Kidney capillary endothelial cell (primary cell): ENCODE measurements at regions not wholly inside any gene's neighbourhood (a gene's known extent, or its start where the extent isn't known, plus 50 kb on each side); places are given as distances from the start of the nearest gene placed in this dataset.
"Not testable (repeated sequence)": the region's sequence is repeated elsewhere in the genome, so short reads cannot be mapped to it uniquely, and the experiment has no call there.

Source experiments
- DNase-seq: peaks from one replicate; pipeline ENCODE4 v3.0.0-alpha.2; 2018; ENCODE audit warnings: low spot score

GRCh38 chr5:24142341-24142740, 502.4 kb downstream of the CDH10 start:
- DNase-seq, result no peak

- no peak for DNase-seq
These were observed 499.0 kb downstream of the CDH10 start for GRCh38 chr5:24145806-24146205.

- DNase-seq, result no peak
These were observed 483.2 kb downstream of the CDH10 start for GRCh38 chr5:24161559-24161958.

GRCh38 chr5:24162343-24162742, 482.4 kb downstream of the CDH10 start:
- DNase-seq, result no peak

GRCh38 chr5:24163091-24163490, 481.7 kb downstream of the CDH10 start:
- DNase-seq, result peak; percentile 65

GRCh38 chr5:24167806-24168205, 477.0 kb downstream of the CDH10 start:
- DNase-seq, result peak; percentile 57

- DNase-seq, result no peak
These were observed 474.8 kb downstream of the CDH10 start for GRCh38 chr5:24170026-24170425.

GRCh38 chr5:24170930-24171329, 473.8 kb downstream of the CDH10 start:
- DNase-seq, result not testable (repeated sequence)

- DNase-seq, result no peak
These were observed 467.0 kb downstream of the CDH10 start for GRCh38 chr5:24177821-24178220.

GRCh38 chr5:24183981-24184380, 460.8 kb downstream of the CDH10 start:
- DNase-seq, result no peak

GRCh38 chr5:24188216-24188925, 456.4 kb downstream of the CDH10 start:
- peak; percentile 6 for DNase-seq

- DNase-seq, result no peak
These were observed 448.0 kb downstream of the CDH10 start for GRCh38 chr5:24196789-24197188.

GRCh38 chr5:24208686-24209106, 436.1 kb downstream of the CDH10 start:
- no peak for DNase-seq

- DNase-seq, result no peak
These were observed 429.7 kb downstream of the CDH10 start for GRCh38 chr5:24215114-24215513.

- peak; percentile 85 for DNase-seq
These were observed 421.9 kb downstream of the CDH10 start for GRCh38 chr5:24222876-24223275.

- no peak for DNase-seq
These were observed 419.7 kb downstream of the CDH10 start for GRCh38 chr5:24225051-24225450.

GRCh38 chr5:24226479-24226878, 418.3 kb downstream of the CDH10 start:
- no peak for DNase-seq

- not testable (repeated sequence) for DNase-seq
These were observed 416.9 kb downstream of the CDH10 start for GRCh38 chr5:24227881-24228280.

GRCh38 chr5:24232041-24232440, 412.7 kb downstream of the CDH10 start:
- DNase-seq, result no peak

GRCh38 chr5:24232929-24233498, 411.8 kb downstream of the CDH10 start:
- peak; percentile 36 for DNase-seq

GRCh38 chr5:24235946-24236345, 408.8 kb downstream of the CDH10 start:
- no peak for DNase-seq

- DNase-seq, result no peak
These were observed 399.0 kb downstream of the CDH10 start for GRCh38 chr5:24245821-24246220.

- no peak for DNase-seq
These were observed 380.2 kb downstream of the CDH10 start for GRCh38 chr5:24264547-24264946.

- DNase-seq, result no peak
These were observed 379.5 kb downstream of the CDH10 start for GRCh38 chr5:24265306-24265705.
